SK-N-MC (cell line): ENCODE measurements at regions not wholly inside any gene's neighbourhood (a gene's known extent, or its start where the extent isn't known, plus 50 kb on each side); places are given as distances from the start of the nearest gene placed in this dataset.

Experiments
- EZH2 ChIP-seq: fragments of 200-600 bp; sonication (generic); IDR thresholded peaks from one replicate; pipeline ENCODE4 v1.6.1; 2017; ENCODE audit warnings: antibody characterized with exemption
- FOXP2 ChIP-seq: optimal IDR thresholded peaks from 2 replicates; pipeline ENCODE3; 2011; ENCODE audit warnings: mild to moderate bottlenecking, moderate library complexity; ENCODE audit not compliant: insufficient read depth; ENCODE audit errors: extremely low read length, control extremely low read depth
- POLR2AphosphoS5 ChIP-seq: IDR thresholded peaks from 2 replicates; pipeline ENCODE4 v1.6.1; 2012; ENCODE audit warnings: mild to moderate bottlenecking, low read depth, low read length, borderline replicate concordance

DNA sequence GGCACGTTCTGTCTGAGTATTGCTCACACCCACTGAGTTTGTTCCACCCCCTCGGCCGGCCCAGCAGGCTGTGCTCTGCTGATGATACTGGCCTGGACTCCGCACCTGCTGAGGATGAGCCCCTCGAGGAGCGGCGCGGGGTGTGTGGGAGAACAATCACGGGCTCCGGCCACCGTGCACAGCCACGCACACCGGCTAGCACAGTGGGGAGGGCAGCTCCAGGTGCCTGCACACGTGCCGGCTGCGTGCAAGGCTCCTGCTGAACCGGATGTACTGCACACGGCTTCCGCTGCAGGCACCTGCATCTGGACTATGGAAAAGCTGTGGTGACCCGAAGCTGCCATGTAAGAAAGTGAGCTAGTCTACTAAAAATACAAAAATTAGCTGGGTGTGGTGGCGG is 485.2 kb upstream of the CDH9 start:
- TF ChIP-seq POLR2AphosphoS5, result no peak
- TF ChIP-seq EZH2, result no peak
- TF ChIP-seq FOXP2, result no peak
